HG02884 (cell line): ENCODE measurements at regions not wholly inside any gene's neighbourhood (a gene's known extent, or its start where the extent isn't known, plus 50 kb on each side); places are given as distances from the start of the nearest gene placed in this dataset.
"Not testable (repeated sequence)": the region's sequence is repeated elsewhere in the genome, so short reads cannot be mapped to it uniquely, and the experiment has no call there.

ENCODE experiments used
- ATAC-seq: cut with Tn5 transposase; IDR thresholded peaks from one replicate; pipeline ENCODE4 v1.9.1; 2021; ENCODE audit warnings: mild to moderate bottlenecking, moderate library complexity; ENCODE audit not compliant: unreplicated experiment

DNA sequence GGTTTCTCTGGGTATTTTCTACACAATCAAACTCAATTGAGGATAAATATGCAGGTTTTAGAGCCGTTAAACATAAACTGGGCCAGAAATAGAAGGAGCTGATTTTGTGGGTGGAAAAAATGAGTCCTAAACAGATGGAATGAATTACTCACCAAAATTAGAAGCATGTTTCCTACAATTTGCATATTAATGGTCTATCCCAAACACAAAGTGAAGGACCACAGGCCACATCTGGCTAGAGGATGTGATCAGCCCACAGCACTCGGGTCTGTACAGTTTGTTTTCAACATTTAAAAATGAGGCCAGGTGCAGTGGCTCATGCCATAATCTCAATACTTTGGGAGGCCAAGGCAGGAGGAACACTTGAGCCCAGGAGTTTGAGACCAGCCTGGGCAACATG, 296.3 kb downstream of the PREX1 start:
- ATAC-seq, result no peak

DNA sequence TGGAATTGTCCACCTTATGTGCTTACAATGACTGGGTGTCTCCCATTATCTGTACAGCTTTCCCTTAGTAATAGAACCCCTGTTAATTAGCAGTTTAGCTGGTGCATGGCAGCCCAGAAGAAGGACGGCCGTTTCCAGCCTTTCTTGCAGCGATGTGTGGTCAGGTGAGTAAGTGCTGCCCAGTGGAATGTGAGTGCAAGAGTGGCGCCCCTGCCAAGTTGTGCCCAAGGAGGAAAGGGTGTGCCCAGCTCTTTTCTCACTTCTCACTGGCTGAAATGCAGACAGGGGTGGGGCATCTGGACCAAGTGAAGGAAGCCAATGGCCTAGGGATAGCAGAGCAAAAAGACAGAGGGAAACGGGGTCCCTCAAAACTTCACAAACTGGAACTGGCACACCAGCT, 296.8 kb downstream of the PREX1 start:
- no peak for ATAC-seq

DNA sequence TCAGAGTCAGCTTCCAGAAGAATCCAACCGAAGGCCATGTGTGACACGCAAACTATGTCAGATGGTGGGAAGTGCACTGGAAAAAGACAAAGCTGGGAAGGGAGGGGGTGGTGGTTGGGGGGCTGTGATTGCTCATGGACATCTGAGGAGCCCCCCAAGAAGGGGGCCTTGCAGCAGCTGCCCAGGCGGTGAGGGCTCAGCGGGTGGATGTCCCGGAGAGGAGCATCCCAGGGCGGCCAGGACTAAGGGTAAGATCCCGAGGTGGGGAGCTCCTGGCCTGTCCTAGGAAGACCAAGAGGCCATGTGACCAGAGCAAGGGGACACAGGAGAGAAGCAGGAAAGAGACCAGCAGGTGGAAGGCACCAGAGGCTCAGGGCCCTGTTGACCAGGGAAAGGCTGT, 299.5 kb downstream of the PREX1 start:
- ATAC-seq, result no peak

DNA sequence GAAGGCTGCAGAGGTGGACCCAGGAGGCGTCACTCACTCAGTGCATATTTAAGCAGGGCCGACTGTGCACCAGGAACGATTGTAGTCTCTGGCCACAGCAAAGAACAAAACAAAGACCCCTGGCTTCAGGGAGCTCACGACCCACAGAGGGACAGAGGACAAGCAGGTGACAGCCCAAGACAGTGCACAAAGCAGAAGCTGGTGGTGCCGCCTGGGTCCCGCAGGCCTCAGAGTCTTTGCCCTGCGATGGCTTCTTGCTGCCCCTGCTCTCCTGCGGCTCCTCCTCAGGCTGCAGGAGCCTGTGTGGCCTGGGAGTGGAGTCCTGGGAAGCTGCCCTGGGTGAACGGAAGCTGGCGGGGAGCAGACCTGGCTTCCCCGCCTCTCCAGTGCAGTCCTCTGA, 300.0 kb downstream of the PREX1 start:
- no peak for ATAC-seq

DNA sequence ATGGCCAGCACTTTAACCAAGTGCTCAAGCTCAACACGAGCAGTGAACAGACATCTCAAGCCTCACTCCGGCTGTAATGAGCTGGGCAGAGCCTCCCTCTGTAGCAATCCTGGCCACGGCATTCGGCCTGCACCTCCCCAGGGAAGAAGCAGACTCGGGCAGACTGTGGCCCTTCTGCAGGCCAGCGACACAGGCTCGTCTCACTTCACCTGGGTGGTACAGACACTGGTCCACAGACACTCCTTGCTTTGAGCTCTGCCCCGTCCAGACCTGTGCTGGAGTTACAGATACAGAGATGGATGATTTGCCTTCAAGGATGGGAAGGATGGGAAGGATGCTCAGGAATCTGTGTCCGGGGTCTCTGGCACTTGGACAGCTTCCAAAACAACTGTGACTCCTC, 300.9 kb downstream of the PREX1 start:
- ATAC-seq, result no peak

DNA sequence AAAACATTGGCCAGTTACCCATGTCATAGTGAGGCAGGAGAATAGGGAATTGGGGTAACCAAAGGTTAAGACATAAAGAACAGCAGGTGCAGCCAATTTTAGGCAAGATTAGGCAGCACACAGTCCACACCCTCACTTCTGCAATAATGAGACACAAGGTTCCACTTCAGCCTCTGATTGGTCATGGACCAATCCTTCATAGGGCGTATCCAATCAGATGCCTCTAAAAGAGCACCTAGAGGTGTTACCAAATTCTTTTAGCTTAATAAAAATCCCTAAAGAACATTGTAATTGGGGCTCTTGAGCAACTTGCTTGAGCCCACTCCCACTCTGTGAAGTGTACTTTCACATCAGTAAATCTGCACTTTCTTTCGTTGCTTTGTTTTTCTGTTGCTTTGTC, 302.4 kb downstream of the PREX1 start:
- ATAC-seq, result no peak

DNA sequence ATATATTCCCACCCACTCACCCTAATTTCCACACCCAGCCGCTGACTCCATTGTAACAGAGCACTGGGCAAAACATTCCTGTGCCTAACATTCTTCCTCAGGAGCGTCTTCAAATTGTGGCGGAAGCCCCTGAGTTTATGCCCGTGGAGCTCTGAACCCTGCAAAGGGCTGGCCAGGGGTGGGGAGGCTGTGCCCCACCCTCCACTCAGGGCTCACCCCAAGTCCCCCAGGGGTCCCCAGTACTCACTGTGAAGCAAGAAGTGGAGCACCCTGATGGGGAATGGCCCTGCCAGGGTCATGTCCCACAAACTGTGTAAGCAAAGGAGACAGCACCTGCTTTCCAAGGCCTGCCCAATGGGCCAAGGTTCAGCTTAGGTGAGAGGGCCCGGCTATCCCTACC, 303.2 kb downstream of the PREX1 start:
- no peak for ATAC-seq

DNA sequence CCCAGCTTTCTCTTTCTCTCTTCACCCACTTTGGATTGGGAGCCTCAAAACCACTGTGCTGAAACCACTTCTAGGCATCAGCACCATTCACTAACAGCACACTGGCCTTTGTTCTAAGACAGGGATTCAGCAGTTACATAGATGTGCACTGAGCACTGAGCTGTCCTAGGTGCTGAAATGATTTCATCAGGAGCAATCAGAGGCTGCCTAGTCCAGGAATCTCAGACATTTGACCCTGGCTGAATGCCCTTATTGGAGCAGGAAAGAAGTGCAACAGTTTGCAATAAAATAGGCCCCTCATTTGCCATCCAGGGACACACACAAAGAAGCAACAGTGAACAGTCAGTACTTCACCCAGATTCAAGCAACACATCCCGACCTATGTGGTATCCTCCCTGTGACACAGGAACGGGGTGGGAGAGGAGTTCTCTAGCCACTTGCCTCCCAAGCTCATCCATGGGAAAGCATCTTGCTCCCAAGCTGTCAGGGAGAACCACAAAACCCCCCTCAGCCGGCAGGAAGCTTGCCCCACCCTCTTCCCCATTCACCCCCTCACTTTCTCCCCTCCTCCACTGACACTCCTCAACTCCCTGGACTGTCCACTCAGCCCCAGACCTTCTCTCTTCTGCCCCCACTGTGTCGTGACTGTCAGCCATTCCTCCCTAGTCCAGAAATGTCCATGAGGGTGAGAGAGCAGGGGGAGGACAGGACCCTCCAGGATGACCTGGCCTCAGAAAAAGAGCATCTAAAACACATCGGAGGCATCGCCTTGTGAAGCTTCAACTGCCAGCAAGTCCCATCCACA, 304.4 kb downstream of the PREX1 start:
- no peak for ATAC-seq

DNA sequence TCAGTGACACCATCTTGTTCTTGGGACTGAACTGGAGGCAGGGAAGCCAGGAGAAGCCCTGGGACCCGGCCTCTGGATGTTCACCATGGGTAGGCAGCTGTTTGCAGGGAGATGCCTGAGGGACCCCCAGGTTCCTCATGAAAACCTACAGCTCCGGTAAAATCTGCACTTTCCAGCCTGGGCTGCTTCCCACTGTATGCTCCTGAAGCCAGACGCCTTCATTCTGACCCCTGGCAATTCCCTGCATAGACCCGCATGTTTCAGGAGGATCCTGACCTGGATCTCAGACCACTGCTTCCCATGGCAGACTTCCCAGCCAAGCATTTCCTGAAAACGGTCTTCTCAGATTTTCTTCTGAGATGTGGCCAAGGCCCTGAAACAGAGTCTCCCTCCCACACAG, 306.7 kb downstream of the PREX1 start:
- no peak for ATAC-seq

DNA sequence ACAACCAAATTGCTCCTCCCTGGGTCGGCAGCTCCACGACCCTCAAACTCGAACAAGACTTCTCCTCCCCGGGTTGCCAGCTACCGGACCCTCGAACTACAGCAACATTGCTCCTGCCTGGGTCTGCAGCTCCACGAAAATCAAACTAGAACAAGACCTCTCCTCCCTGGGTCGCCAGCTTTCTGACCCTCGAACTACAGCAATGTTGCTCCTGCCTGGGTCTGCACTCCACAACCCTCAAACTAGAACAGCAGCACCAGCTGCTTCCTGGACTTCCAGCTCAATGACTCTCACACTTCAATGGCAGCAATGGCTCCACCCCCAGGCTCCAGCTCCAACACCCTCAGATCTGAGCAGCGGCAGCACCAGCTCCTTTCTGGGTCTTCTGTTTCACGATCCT, 311.6 kb downstream of the PREX1 start:
- ATAC-seq, result not testable (repeated sequence)

DNA sequence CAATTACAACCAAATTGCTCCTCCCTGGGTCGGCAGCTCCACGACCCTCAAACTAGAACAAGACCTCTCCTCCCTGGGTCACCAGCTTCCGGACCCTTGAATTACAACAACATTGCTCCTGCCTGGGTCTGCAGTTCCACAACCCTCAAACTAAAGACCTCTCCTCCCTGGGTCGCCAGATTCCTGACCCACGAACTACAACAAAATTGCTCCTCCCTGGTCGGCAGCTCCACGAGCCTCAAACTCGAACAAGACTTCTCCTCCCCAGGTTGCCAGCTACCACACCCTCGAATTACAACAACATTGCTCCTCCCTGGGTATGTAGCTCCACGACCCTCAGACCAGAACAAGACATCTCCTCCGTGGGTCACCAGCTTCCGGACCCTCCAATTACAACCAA, 313.2 kb downstream of the PREX1 start:
- not testable (repeated sequence) for ATAC-seq

DNA sequence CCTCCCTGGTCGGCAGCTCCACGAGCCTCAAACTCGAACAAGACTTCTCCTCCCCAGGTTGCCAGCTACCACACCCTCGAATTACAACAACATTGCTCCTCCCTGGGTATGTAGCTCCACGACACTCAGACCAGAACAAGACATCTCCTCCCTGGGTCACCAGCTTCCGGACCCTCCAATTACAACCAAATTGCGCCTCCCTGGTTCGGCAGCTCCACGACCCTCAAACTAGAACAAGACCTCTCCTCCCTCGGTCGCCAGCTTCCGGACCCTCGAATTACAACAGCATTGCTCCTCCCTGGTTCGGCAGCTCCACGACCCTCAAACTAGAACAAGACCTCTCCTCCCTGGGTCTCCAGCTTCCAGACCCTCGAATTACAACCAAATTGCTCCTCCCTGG, 315.3 kb downstream of the PREX1 start:
- ATAC-seq, result not testable (repeated sequence)

DNA sequence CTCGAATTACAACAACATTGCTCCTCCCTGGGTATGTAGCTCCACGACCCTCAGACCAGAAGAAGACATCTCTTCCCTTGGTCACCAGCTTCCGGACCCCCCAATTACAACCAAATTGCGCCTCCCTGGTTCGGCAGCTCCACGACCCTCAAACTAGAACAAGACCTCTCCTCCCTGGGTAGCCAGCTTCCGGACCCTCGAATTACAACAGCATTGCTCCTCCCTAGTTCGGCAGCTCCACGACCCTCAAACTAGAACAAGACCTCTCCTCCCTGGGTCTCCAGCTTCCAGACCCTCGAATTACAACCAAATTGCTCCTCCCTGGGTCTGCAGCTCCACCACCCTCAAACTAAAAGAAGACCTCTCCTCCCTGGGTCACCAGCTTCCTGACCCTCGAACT, 322.7 kb downstream of the PREX1 start:
- ATAC-seq, result not testable (repeated sequence)

DNA sequence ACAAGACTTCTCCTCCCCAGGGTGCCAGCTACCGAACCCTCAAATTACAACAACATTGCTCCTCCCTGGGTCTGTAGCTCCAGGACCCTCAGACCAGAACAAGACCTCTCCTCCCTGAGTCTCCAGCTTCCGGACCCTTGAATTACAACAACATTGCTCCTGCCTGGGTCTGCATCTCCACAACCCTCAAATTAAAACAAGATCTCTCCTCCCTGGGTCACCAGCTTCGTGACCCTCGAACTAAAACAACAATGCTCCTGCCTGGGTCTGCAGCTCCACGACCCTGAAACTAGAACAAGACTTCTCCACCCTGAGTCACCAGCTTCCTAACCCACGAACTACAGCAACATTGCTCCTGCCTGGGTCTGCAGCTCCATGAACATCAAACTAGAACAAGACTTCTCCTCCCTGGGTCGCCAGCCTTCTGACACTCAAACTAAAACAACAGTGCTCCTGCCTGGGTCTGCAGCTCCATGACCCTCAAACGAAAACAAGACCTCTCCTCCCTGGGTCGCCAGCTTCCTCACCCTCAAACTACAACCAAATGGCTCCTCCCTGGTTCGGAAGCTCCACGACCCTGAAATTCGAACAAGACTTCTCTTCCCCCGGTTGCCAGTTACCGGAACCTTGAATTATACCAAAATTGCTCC, 324.5 kb downstream of the PREX1 start:
- ATAC-seq, result no peak

DNA sequence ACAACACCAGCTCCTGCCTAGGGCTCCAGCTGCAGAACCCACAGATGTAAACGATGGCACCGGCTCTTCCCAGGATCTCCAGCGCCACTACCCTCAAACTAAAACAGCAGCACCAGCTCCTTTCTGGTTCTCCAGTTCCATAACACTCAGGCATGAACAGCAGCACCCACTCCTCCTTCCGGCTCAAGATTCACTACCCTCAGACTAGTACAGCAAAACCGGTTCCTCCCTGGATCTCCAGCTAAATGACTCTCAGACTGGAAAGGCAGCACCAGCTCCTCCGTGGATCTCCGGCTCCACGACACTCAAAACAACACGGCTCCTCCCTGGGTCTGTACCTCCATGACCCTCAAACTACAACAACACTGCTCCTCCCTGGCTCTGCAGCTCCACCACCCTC, 325.0 kb downstream of the PREX1 start:
- ATAC-seq, result no peak

DNA sequence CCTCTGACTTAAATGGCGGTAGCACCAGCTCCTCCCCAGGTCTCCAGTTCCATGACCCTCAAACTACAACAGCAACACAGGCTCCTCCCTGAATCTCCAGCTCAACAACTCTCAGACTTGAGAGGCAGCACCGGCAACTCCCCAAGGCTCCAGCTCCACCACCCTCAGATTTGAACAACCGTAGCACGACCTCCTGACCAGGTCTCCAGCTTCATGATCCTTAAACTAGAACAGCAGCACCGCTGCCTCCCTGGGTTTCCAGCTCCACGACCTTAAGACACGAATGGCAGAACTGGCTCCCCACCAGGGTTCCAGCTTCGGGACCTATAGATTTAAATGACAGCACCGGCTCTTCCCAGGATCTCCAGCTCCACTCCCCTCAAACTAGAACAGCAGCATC, 325.8 kb downstream of the PREX1 start:
- ATAC-seq, result no peak

DNA sequence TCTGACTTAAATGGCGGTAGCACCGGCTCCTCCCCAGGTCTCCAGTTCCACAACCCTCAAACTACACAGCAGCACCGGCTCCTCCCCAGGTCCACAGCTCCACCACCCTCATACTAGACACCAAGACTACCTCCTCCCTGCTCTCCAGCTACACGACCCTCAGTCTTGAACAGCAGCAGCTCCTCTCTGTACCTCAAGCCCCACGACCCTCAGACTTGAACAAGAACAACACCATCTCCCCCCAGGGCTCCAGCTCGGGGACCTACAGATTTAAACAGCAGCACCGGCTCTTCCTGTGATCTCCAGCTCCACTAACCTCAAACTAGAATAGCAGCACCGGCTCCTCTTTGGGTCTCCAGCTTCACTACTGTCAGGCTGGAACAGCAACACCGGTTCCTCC, 326.9 kb downstream of the PREX1 start:
- not testable (repeated sequence) for ATAC-seq

DNA sequence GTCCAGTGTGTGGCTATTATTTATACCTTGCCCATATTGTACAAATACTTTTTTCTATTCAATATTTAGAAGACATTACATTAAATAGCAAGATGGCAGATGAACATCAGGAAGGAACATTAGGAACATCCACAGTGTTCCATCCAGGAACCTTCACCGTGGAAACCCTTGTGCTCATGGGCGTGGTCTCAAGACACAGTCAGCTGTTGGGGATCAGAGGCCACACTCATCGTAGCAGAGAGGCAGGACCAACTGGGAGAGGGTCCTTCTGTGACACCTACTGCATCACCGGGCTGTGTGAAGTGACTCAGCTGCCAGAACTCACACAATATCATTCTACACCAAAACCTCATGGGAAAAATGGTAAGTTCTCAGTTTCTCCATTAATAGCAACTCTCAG, 328.9 kb downstream of the PREX1 start:
- ATAC-seq, result not testable (repeated sequence)

DNA sequence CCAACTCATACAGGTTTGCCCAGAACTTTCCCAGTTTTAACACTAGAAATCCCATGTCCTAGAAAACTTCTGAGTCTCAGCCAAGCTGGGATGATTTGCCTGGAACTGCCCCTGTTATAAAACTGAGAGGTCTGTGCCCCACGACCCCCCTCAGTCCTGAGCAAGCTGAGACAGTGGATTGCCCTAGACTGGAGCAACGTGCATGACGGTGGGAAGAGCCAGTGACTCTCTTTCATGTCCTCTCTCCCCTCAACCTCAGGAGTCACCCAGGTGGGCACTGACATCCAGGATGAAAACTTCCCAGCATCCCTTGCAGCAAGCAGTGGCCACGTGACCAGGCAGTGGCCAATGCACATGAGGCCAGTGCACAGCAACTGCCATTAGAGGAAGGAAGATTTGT, 329.7 kb downstream of the PREX1 start:
- ATAC-seq, result not testable (repeated sequence)

DNA sequence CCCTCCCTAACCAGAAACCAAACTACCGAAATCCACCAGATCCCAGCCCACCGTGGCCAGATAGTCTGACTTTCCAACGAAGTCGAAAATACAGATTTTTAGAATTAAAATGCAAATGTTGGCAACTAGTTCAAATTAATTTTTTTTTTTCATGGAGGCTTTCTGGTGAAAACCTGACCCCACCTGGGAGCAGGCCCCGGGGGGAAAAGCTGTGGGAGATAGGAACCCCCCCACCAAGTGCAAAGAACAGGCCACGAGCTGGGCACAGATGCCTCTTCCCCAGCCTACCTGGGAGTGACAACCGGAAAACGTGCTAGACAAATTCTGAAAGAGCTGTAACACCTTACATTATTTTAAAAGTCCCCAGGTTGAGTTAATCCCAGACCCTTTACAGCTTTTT, 333.8 kb downstream of the PREX1 start:
- ATAC-seq, result no peak

DNA sequence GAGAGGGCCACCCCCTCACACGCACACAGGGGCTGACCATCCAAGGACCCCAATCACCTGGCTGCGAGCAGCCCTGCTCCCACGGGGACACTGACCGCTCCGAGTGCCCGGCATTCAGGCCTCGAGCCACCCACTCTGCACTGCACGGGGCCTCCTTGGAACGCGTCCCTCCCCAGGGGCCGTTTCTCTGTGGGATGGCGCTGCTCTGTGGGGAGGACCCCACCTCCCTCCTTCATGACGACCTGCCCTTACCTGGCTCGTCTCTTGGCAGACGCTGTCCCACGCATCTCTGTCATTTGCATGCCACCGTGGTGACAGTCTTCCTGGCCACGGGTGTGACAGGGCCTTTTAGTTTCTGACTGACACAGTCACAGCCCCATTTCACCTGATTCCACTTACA, 334.5 kb downstream of the PREX1 start:
- not testable (repeated sequence) for ATAC-seq

DNA sequence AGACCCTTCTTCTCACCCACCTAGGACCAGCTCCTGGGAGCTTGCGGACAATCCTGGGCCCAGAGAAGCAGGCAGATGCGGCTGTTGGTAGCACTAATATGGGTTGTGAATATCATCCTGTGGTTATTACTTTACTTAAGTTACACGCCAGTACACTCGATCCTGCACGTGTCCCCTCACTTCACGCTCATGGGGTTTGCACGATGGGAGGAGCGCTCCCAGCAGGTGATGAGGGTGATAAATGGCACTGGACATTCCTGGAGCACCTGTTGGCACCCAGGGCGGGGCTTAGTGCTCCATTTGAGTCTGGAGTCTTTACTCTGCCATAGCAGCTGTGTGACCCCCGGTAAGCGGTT, 335.1 kb downstream of the PREX1 start:
- ATAC-seq, result no peak
